ENCODE measurements at regions not wholly inside any gene's neighbourhood (a gene's known extent, or its start where the extent isn't known, plus 50 kb on each side); places are given as distances from the start of the nearest gene placed in this dataset.

DNA sequence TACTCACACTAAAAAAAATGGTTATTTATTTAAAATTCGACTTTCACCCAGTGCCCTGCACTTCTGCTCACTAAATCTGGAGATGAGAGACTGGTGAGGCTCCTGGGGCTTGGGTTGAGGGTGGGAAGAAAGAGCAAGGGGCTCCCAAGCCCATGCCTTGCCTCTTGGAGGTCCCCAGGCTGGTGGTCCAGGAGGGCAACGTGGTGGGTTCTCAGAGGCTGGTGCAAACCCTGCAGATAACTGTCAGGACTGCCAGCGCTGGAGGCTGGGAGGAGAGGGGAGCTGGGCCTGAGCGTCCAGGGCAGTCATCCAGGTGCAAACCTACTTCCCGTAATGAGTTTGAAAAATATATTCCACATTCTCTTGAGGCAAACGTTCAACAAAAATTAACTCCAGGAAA lies 528.3 kb downstream of the GLRX3 start:
- Histone ChIP-seq H3K4me3 (ENCODE audit: control insufficient read depth in 1 of 7, extremely low read depth in 1 of 7, insufficient read depth in 4 of 7, low read depth in 2 of 7, low read length in 6 of 7) (no peak overlapping the region), H3K27me3 (replicated peaks in 2 of 5; ENCODE audit: control insufficient read depth in 4 of 5, insufficient read depth in 5 of 5, low read length in 4 of 5) (peaks cover 0 to 11% (median 0%) of the 10 kb centered on the region in 5 experiments), H3K9me3 (ENCODE audit: control extremely low read depth in 1 of 5, control insufficient read depth in 4 of 5, insufficient read depth in 2 of 5, low read depth in 1 of 5, low read length in 4 of 5) (no peaks in the 10 kb centered on the region), H3K36me3 (ENCODE audit: control insufficient read depth in 4 of 4, insufficient read depth in 4 of 4, low read length in 3 of 4) (no peaks in the 10 kb centered on the region), H3K4me1 (ENCODE audit: control extremely low read depth in 1 of 4, control insufficient read depth in 4 of 4, insufficient read depth in 4 of 4, low read length in 3 of 4) (no peaks in the 10 kb centered on the region), H3K27ac (ENCODE audit: insufficient read depth in 1 of 2, low read depth in 1 of 2, low read length in 2 of 2, poor library complexity in 1 of 2, severe bottlenecking in 2 of 2) (no peak overlapping the region)
- WGBS (ENCODE audit: insufficient coverage): 96% methylated on average over 5 of the region's 6 CpGs
- ChIA-PET POLR2A (no interaction called here), CTCF (no interaction called here)
- no peak for DNase-seq

GRCh38 chr10:130666215-130666614 lies 530.0 kb downstream of the GLRX3 start:
- 97% methylated on average over 9 of the region's 9 CpGs for WGBS (ENCODE audit: insufficient coverage)

DNA sequence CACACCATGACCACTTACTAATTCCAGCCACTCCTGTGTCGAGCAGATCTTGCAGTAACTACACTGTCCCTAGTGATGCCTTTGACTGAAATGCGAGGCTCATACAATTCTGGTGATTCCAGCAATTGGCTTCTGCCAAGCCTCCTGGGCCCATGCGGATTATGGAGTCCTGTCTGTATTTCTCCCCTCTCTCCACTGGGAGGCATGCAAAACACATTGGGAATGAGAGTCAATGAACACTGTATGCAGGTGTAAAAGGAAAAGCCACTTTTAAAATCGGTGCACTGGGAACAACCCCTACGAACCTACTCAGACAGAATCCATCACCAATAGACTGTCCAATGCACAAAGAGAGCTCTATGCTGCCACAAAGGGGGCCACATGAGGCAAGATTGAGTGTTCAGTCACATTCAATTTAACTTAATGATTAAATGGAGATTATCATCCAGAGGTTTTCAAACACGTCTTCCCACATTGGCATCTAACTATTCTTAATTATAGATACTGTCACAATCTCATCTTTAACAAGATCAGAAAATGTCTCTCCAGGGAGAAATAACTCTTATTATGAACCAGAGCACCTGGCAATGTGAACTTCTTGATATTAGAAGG lies 550.6 kb downstream of the GLRX3 start:
- Histone ChIP-seq H3K36me3 (ENCODE audit: control insufficient read depth in 4 of 4, insufficient read depth in 4 of 4, low read length in 3 of 4) (no peaks in the 10 kb centered on the region), H3K4me1 (ENCODE audit: control extremely low read depth in 1 of 4, control insufficient read depth in 4 of 4, insufficient read depth in 4 of 4, low read length in 3 of 4) (no peaks in the 10 kb centered on the region), H3K27me3 (replicated peaks in 2 of 5; ENCODE audit: control insufficient read depth in 4 of 5, insufficient read depth in 5 of 5, low read length in 4 of 5) (peaks cover 0 to 8% (median 4%) of the 10 kb centered on the region in 5 experiments), H3K4me3 (ENCODE audit: control insufficient read depth in 1 of 7, extremely low read depth in 1 of 7, insufficient read depth in 4 of 7, low read depth in 2 of 7, low read length in 6 of 7) (no peak overlapping the region), H3K9me3 (ENCODE audit: control extremely low read depth in 1 of 5, control insufficient read depth in 4 of 5, insufficient read depth in 2 of 5, low read depth in 1 of 5, low read length in 4 of 5) (peaks cover 0 to 4% (median 3%) of the 10 kb centered on the region in 5 experiments), H3K27ac (ENCODE audit: insufficient read depth in 1 of 2, low read depth in 1 of 2, low read length in 2 of 2, poor library complexity in 1 of 2, severe bottlenecking in 2 of 2) (no peak overlapping the region)
- ChIA-PET POLR2A (no interaction called here), CTCF (no interaction called here)
- DNase-seq: peak in 1 of 3 donors; percentile 4
- 56% methylated on average over 6 of the region's 6 CpGs for WGBS (ENCODE audit: insufficient coverage)

More at GRCh38 chr10:130666215-130666614, 530.0 kb downstream of the GLRX3 start:
- DNase-seq: no peak
- H3K4me3 ChIP-seq (ENCODE audit: control insufficient read depth in 1 of 7, extremely low read depth in 1 of 7, insufficient read depth in 4 of 7, low read depth in 2 of 7, low read length in 6 of 7): no peak overlapping the region
- no peaks in the 10 kb centered on the region for H3K9me3 ChIP-seq (ENCODE audit: control extremely low read depth in 1 of 5, control insufficient read depth in 4 of 5, insufficient read depth in 2 of 5, low read depth in 1 of 5, low read length in 4 of 5)
- no peaks in the 10 kb centered on the region for H3K4me1 ChIP-seq (ENCODE audit: control extremely low read depth in 1 of 4, control insufficient read depth in 4 of 4, insufficient read depth in 4 of 4, low read length in 3 of 4)
- H3K36me3 ChIP-seq (ENCODE audit: control insufficient read depth in 4 of 4, insufficient read depth in 4 of 4, low read length in 3 of 4): no peaks in the 10 kb centered on the region
- POLR2A ChIA-PET: no interaction called here
- H3K27ac ChIP-seq (ENCODE audit: insufficient read depth in 1 of 2, low read depth in 1 of 2, low read length in 2 of 2, poor library complexity in 1 of 2, severe bottlenecking in 2 of 2): no peak overlapping the region
- CTCF ChIA-PET: no interaction called here
- peaks cover 0 to 11% (median 0%) of the 10 kb centered on the region in 5 experiments for H3K27me3 ChIP-seq (replicated peaks in 2 of 5; ENCODE audit: control insufficient read depth in 4 of 5, insufficient read depth in 5 of 5, low read length in 4 of 5)

- POLR2A ChIA-PET: no interaction called here
- Histone ChIP-seq H3K36me3 (ENCODE audit: control insufficient read depth in 4 of 4, insufficient read depth in 4 of 4, low read length in 3 of 4) (no peaks in the 10 kb centered on the region), H3K4me1 (ENCODE audit: control extremely low read depth in 1 of 4, control insufficient read depth in 4 of 4, insufficient read depth in 4 of 4, low read length in 3 of 4) (no peaks in the 10 kb centered on the region), H3K9me3 (ENCODE audit: control extremely low read depth in 1 of 5, control insufficient read depth in 4 of 5, insufficient read depth in 2 of 5, low read depth in 1 of 5, low read length in 4 of 5) (peaks cover 0 to 4% (median 3%) of the 10 kb centered on the region in 5 experiments), H3K4me3 (ENCODE audit: control insufficient read depth in 1 of 7, extremely low read depth in 1 of 7, insufficient read depth in 4 of 7, low read depth in 2 of 7, low read length in 6 of 7) (no peak overlapping the region), H3K27me3 (replicated peaks in 2 of 5; ENCODE audit: control insufficient read depth in 4 of 5, insufficient read depth in 5 of 5, low read length in 4 of 5) (peaks cover 0 to 8% (median 4%) of the 10 kb centered on the region in 5 experiments), H3K27ac (ENCODE audit: insufficient read depth in 1 of 2, low read depth in 1 of 2, low read length in 2 of 2, poor library complexity in 1 of 2, severe bottlenecking in 2 of 2) (no peak overlapping the region)
- DNase-seq: no peak
- CTCF ChIA-PET: no interaction called here
- 94% methylated on average over 3 of the region's 5 CpGs for WGBS (ENCODE audit: insufficient coverage)
Observed at GRCh38 chr10:130687566-130687965, 551.4 kb downstream of the GLRX3 start.

- H3K4me3 ChIP-seq (ENCODE audit: control insufficient read depth in 1 of 7, extremely low read depth in 1 of 7, insufficient read depth in 4 of 7, low read depth in 2 of 7, low read length in 6 of 7): no peak overlapping the region
- POLR2A ChIA-PET: interaction anchor here (0.5 kb wide), 1 partner anchor 9 kb away, joined by 3 read pairs; no protein-coding TSS in a partner anchor
- no peak for DNase-seq
- CTCF ChIA-PET: no interaction called here
- 96% methylated on average over 11 of the region's 15 CpGs for WGBS (ENCODE audit: insufficient coverage)
- no peak overlapping the region for H3K27ac ChIP-seq (ENCODE audit: insufficient read depth in 1 of 2, low read depth in 1 of 2, low read length in 2 of 2, poor library complexity in 1 of 2, severe bottlenecking in 2 of 2)
- peaks cover 0 to 3% (median 0%) of the 10 kb centered on the region in 5 experiments for H3K9me3 ChIP-seq (ENCODE audit: control extremely low read depth in 1 of 5, control insufficient read depth in 4 of 5, insufficient read depth in 2 of 5, low read depth in 1 of 5, low read length in 4 of 5)
- no peaks in the 10 kb centered on the region for H3K4me1 ChIP-seq (ENCODE audit: control extremely low read depth in 1 of 4, control insufficient read depth in 4 of 4, insufficient read depth in 4 of 4, low read length in 3 of 4)
- H3K36me3 ChIP-seq (ENCODE audit: control insufficient read depth in 4 of 4, insufficient read depth in 4 of 4, low read length in 3 of 4): no peaks in the 10 kb centered on the region
- peaks cover 0 to 9% (median 4%) of the 10 kb centered on the region in 5 experiments for H3K27me3 ChIP-seq (replicated peaks in 2 of 5; ENCODE audit: control insufficient read depth in 4 of 5, insufficient read depth in 5 of 5, low read length in 4 of 5)
Observed at GRCh38 chr10:130689743-130690626, 553.8 kb downstream of the GLRX3 start.

DNA sequence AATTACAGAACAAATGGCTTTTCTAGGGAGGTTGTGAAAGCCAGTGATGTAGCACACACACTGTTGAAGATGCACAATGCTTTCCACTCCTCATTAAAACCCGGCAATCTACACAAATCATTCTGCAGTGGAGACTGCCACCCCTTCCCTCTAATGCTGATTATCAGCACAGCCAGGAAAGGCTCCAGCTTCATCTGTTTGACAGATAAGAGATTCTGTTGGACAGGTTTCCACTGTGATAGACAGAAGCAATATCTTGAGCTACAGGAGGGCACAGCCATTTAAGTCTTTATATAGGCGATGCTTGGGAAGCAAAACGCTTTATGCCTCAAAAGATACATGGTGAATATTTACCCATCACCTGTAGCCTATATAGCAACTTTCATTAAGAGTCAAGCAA lies 555.6 kb downstream of the GLRX3 start:
- H3K9me3 ChIP-seq (ENCODE audit: control extremely low read depth in 1 of 5, control insufficient read depth in 4 of 5, insufficient read depth in 2 of 5, low read depth in 1 of 5, low read length in 4 of 5): no peaks in the 10 kb centered on the region
- POLR2A ChIA-PET: no interaction called here

DNA sequence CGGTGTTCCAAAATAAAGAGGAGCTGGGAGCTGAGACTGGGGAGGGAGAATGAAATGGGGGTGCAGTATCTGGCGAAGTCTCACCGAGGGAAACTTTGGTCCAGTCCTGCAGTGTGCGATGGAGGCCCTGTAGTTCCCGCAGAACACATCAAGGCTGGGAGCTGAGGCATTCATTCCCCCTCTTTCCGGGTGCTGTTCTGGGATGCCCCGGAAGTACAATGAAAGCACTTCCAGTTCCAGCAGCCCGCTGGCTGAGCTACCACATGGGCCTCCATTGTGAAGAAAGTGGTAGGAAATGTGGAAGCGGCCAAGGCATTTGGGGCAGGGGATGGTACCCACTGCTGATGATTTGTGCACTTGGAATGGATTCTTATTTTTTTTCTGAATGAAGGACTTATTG lies 560.7 kb downstream of the GLRX3 start:
- no peak for DNase-seq
- H3K27ac ChIP-seq (ENCODE audit: insufficient read depth in 1 of 2, low read depth in 1 of 2, low read length in 2 of 2, poor library complexity in 1 of 2, severe bottlenecking in 2 of 2): no peak overlapping the region
- no peaks in the 10 kb centered on the region for H3K36me3 ChIP-seq (ENCODE audit: control insufficient read depth in 4 of 4, insufficient read depth in 4 of 4, low read length in 3 of 4)
- H3K4me1 ChIP-seq (ENCODE audit: control extremely low read depth in 1 of 4, control insufficient read depth in 4 of 4, insufficient read depth in 4 of 4, low read length in 3 of 4): no peaks in the 10 kb centered on the region
- H3K4me3 ChIP-seq (ENCODE audit: control insufficient read depth in 1 of 7, extremely low read depth in 1 of 7, insufficient read depth in 4 of 7, low read depth in 2 of 7, low read length in 6 of 7): no peak overlapping the region
- H3K27me3 ChIP-seq (replicated peaks in 2 of 5; ENCODE audit: control insufficient read depth in 4 of 5, insufficient read depth in 5 of 5, low read length in 4 of 5): peaks cover 0 to 6% (median 0%) of the 10 kb centered on the region in 5 experiments
- H3K9me3 ChIP-seq (ENCODE audit: control extremely low read depth in 1 of 5, control insufficient read depth in 4 of 5, insufficient read depth in 2 of 5, low read depth in 1 of 5, low read length in 4 of 5): no peaks in the 10 kb centered on the region
- 100% methylated on average over 8 of the region's 9 CpGs for WGBS (ENCODE audit: insufficient coverage)
- ChIA-PET CTCF (no interaction called here), POLR2A (no interaction called here)

More for the DNA sequence above, 555.6 kb downstream of the GLRX3 start:
- WGBS (ENCODE audit: insufficient coverage): 95% methylated on average over 2 of the region's 3 CpGs
- Histone ChIP-seq H3K27me3 (replicated peaks in 2 of 5; ENCODE audit: control insufficient read depth in 4 of 5, insufficient read depth in 5 of 5, low read length in 4 of 5) (peaks cover 0 to 9% (median 4%) of the 10 kb centered on the region in 5 experiments), H3K36me3 (ENCODE audit: control insufficient read depth in 4 of 4, insufficient read depth in 4 of 4, low read length in 3 of 4) (no peaks in the 10 kb centered on the region), H3K27ac (ENCODE audit: insufficient read depth in 1 of 2, low read depth in 1 of 2, low read length in 2 of 2, poor library complexity in 1 of 2, severe bottlenecking in 2 of 2) (no peak overlapping the region), H3K4me1 (ENCODE audit: control extremely low read depth in 1 of 4, control insufficient read depth in 4 of 4, insufficient read depth in 4 of 4, low read length in 3 of 4) (no peaks in the 10 kb centered on the region), H3K4me3 (ENCODE audit: control insufficient read depth in 1 of 7, extremely low read depth in 1 of 7, insufficient read depth in 4 of 7, low read depth in 2 of 7, low read length in 6 of 7) (no peak overlapping the region)
- CTCF ChIA-PET: no interaction called here
- DNase-seq: peak in 1 of 3 donors; percentile 1
